Suppressor macrophage (primary cell): ENCODE measurements at regions not wholly inside any gene's neighbourhood (a gene's known extent, or its start where the extent isn't known, plus 50 kb on each side); places are given as distances from the start of the nearest gene placed in this dataset.
"Not testable (repeated sequence)": the region's sequence is repeated elsewhere in the genome, so short reads cannot be mapped to it uniquely, and the experiment has no call there.

Experiments
- DNase-seq, 4 experiments: peaks; one replicate each; pipeline ENCODE4 v3.0.0-alpha.2; 2020 to 2022

- no peak for DNase-seq
Measured at GRCh38 chr2:2793514-2793913, 462.4 kb upstream of the MYT1L start.

GRCh38 chr2:2791606-2792005, 460.5 kb upstream of the MYT1L start:
- DNase-seq = no peak

DNA sequence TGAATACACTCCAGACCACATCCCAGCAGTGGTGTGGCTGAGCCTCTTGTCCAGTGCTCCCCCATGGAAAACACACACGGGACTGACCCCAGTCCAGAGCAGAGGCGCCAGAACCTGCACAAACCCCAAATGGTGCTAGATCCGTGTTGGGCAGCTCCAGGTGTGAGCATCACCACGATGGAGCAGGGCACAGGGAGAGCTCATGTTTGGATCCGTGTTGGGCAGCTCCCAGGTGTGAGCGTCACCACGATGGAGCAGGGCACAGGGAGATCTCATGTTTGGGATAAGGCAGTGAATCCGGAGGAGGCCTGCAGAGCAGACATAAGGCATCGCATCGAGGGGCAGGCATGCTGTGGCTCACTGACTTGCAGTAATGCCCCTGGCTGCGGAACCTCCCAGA, 460.0 kb upstream of the MYT1L start:
- no peak for DNase-seq

GRCh38 chr2:2788076-2788475, 457.0 kb upstream of the MYT1L start:
- no peak for DNase-seq

GRCh38 chr2:2787301-2787907, 456.3 kb upstream of the MYT1L start:
- no peak for DNase-seq

DNA sequence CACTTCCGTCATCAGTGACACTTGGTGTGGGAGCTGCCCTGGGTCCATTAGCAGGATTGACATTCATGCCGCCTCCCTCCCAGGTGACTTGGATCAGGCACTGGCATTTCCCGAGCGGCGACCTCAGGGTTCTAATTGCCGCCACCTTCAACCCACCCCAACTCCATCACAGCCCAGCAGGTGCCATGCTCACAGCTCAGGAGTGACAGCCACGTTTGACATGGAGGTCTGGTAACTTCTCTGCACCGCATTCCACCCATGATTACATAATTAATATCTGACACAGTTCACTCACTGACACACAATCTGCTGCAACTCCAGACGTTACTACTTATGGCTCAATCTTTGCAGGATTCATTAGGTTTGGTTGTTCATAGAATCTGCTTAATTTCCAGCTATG, 450.9 kb upstream of the MYT1L start:
- DNase-seq = no peak

- no peak for DNase-seq
Measured at GRCh38 chr2:2779727-2780126, 448.7 kb upstream of the MYT1L start.

- DNase-seq = no peak
Measured at GRCh38 chr2:2777876-2778275, 446.8 kb upstream of the MYT1L start.

- DNase-seq = no peak
Measured at GRCh38 chr2:2777213-2777612, 446.1 kb upstream of the MYT1L start.

DNA sequence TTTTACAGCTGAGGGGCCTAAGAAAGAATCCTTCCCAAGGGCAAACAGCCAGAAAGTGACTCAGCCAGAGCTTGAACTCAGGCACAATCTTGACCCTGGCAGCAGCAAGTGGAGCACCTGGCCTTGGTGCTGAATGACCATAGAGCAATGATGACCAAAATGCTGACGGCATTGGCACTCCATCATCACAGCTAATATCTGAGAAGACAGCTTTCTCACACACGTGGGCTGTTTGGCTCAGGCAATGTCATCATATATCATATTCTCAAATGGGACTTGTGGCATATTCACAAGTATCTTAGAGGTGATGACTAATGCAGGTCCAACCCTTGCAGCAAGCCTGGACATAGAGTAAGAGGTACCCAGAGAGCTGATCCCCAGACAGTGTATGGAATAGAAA, 443.9 kb upstream of the MYT1L start:
- DNase-seq = no peak

DNA sequence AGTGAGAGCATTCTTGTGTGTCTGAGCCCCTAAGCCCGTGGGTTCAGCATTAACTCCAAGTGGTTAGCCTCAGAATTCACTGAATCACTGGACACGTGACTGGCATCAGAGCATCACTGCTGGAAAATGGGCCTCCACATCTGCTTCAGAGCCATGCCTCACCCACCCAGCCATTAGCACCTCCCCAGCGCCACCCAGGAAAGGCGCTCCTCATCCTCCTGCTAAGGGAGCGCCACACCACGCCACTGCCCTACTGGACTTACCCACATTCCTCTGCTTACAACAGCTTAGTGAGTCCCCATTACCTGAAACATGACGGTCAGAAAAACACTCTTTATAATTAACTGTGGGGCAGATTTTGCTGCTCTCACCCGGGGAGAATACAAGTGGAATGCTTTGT, 442.6 kb upstream of the MYT1L start:
- no peak for DNase-seq

- not testable (repeated sequence) for DNase-seq
Measured at GRCh38 chr2:2773080-2773479, 442.0 kb upstream of the MYT1L start.

DNA sequence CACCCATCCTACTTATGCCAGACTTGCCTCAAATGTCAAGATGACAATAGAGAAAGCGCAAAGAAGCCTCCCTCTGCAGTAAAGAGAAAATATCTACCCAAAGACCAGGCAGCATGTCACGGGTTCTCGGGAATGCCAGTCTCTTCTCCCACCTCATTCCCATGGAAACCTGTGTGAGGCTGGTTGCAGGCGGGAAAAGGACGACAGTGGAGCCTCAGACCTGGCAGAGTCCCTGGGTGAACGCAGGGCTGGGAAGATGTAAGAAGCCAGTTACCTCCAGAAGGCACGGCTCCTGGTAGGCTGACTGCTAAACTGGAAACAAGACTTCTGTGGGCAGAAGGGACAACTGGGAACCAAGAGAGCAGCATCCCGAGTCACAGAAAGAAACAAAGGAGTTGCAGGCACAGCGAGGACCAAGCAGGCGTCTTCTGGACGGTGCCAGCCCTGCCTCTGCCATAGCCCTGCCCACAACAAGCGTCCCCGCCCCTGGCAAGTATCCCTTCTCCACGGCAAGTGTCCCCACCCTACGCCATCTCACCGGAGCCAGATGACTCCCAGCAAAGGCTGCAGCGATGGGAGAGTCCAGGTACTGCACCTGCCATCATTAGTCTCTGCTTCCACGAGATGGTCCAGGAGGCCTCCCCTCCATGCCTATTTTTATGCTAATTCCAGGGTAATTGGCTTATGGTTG, 440.8 kb upstream of the MYT1L start:
- no peak for DNase-seq

DNA sequence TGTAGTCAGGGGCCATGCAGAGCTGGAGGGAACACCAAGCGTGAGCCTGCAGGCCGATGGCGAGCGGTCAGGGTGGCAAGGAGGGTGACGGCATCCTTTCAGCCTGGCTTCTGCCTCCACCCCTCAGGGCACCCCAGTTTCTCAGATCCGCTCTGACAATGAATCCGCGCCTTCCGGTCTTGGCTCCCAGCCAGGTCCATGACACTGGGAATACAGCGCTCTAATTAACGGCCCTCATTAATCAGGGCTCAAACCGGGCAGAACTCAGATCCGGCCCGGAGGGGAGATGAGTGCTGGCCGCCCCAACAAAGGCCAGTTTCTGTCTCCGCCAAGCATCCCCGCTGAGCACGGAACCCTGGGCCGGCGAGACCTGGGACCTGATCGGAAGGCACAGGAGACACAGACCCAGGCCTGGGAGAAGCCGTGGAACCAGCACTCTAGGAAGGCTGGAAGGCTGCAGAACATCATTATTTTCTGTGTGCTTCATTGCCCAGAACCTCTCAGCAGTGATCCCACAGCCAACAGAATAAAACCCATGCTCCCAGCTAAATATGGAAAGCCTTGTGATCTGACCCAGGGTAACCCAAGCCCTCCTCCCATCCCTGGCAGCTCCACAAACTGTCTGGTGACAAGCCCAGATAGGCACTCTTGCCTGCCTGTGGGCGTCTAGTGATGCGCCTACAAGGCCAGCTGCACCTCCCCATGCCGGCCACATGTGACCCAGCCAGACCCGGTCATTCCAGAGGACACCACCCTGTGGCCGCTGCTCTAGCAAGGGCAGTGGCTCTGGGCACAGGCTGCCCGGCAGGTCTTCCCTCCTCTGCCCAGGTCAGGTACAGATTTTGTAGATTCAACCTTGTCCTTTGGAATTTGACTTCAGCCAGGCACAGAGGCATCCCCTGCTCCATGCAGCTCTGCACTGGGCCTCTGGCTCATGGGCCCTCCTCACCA, 438.7 kb upstream of the MYT1L start:
- DNase-seq = peak in 1 of 4 experiments; percentile 32

- DNase-seq = no peak
Measured at GRCh38 chr2:2768476-2768875, 437.4 kb upstream of the MYT1L start.

GRCh38 chr2:2767837-2768236, 436.8 kb upstream of the MYT1L start:
- no peak for DNase-seq

DNA sequence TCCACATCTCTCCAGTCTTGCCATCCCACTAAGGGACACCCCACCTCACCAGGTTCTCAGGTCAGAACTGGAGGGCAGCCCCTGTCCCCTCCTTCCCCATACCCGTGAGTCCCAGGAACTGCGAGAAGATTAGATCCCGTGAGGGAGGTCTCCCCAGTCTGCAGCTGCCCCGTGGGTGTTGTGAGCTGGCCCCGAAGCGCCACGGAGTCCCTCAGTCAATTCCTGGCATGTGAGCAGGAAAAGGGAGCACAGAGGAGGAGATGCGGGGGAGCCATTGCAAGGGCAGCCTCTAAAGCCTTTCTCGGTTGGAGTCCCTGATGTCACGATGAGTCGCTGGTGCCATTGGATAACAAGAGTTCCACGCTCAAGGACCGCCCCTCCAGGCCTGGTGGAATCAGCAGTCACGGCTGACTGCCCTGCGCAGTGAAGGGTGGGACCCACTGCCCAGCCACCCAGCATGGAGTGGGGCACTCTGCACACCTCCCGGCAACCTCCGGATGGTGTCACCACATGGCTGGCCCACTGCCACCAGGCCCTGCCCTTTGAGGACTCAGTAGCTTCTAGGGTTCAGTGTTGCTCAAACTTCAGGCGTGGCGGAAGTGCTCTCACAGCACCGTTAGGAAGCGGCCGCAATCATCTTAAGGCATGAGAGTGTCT, 434.9 kb upstream of the MYT1L start:
- no peak for DNase-seq

DNA sequence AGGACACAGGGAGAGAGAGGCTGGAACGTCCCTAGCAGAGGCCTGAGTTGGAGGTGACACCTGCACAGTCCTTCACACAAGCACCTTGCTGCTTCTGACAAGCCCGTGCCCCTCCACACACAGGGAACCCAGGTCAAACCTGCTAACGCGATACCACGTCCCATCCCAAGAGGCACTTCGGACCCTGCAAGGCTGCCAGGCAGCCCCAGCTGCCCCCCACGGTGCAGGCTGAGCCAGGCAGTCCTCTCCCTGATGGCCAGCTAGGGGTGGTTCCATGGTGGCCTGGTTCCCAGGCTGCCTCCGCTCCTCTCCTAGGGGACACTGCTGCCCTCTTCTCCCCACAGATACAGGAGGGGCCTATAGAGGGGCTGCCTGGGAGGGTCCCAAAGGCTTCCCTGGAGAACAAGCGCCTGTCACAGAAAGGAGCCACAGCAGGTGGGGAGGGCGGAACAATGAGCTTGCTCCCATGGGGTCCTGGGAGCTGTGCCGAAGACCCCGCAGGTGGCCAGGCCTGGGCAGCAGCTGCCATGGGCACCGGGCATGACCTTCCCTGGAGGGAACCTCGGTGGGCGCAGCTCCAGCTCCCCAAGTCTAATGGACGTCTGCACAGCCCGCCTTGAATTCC, 434.2 kb upstream of the MYT1L start:
- DNase-seq = no peak

- no peak for DNase-seq
Measured at GRCh38 chr2:2764739-2765138, 433.7 kb upstream of the MYT1L start.

DNA sequence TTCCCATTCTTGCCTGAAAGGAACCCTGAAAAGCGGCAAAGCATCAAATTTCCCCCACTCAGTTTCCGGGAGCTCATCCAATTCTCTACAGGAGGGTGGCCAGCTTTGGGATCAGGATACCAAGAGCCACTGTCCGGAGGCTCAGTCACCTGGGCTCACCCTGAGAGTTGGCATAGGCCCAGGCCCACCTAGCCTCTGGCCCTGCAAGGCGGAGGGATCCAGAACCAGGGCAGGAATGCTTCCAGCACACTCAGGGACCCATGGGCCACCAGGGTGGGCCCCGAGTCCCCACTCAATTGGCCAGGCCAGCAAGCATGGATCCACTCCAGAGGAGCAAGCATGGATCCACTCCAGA, 432.9 kb upstream of the MYT1L start:
- DNase-seq = no peak

DNA sequence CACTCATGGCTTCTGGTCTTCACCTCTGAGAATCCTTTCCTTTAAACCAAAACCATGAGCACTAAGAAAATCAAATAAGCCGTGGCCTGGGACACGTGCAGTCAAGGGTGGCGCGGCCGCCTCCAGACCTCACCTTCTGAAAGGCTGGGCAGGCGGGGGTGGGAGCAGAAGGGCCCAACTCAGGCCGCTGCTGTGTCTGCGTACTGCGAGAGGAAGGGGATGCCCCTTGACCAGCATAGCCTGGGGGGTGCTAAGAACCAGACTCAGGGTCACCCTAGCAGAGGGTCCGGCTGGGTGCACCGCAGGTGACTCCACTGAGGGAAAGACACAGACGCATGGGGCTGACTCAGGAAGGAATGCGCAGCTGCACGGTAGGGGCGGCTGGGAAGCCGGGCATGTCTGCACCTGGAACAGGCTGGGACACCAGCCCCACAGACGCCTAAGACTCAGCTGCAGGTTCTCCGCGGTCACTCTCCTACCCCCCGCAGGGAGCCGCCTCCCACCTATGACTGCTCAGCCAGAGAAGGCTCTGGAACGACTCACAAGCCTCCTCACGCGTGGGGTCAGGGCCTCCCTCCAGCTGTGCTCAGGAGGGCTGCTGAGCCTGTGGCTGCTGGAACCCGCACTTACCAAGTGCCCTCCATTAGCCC, 432.4 kb upstream of the MYT1L start:
- DNase-seq = no peak

GRCh38 chr2:2762913-2763312, 431.8 kb upstream of the MYT1L start:
- DNase-seq = no peak
